ENCODE measurements at regions not wholly inside any gene's neighbourhood (a gene's known extent, or its start where the extent isn't known, plus 50 kb on each side); places are given as distances from the start of the nearest gene placed in this dataset.

GRCh38 chr12:58819345-58819744 lies 101.0 kb downstream of the LRIG3 start:
- DNase-seq: no peak

- no peak for DNase-seq
These were observed 100.3 kb downstream of the LRIG3 start for GRCh38 chr12:58819985-58820384.

All from activated T-cell treated with anti-CD3 and anti-CD28 coated beads, Interleukin-2, amount 50 U/mL, for 48 hours (primary cell).